Gastroesophageal sphincter (tissue), 4 donors: ENCODE measurements at regions not wholly inside any gene's neighbourhood (a gene's known extent, or its start where the extent isn't known, plus 50 kb on each side); places are given as distances from the start of the nearest gene placed in this dataset.

Experiments
- ATAC-seq: fragments of 150-250 bp; one replicate; pipeline ENCODE4 v1.9.1; 2016; ENCODE audit warnings: mild to moderate bottlenecking, moderate library complexity
- H3K27ac ChIP-seq, 4 donors: fragments of 200-600 bp; sonication (generic) in 3 of 4; 1 replicate in 3 of 4; 2 replicates in 1 of 4; pipeline ENCODE4 v1.5.1; 2016 to 2019
- H3K27me3 ChIP-seq: fragments of 200-600 bp; sonication (generic); one replicate; pipeline ENCODE4 v1.5.1; 2019
- H3K36me3 ChIP-seq, 2 donors: fragments of 200-600 bp; sonication (generic); one replicate each; pipeline ENCODE4 v1.5.1; 2019; ENCODE audit warnings: control low read depth in 1 of 2
- H3K4me1 ChIP-seq, 3 donors: fragments of 200-600 bp; sonication (generic); 1 replicate in 2 of 3; 2 replicates in 1 of 3; pipeline ENCODE4 v1.5.1; 2016 to 2019; ENCODE audit warnings: control low read depth in 2 of 3
- H3K4me3 ChIP-seq, 2 donors: fragments of 200-600 bp; sonication (generic); one replicate each; pipeline ENCODE4 v1.5.1; 2019; ENCODE audit warnings: mild to moderate bottlenecking in 1 of 2, moderate library complexity in 1 of 2
- H3K9me3 ChIP-seq, 3 donors: fragments of 200-600 bp; sonication (generic); one replicate each; pipeline ENCODE4 v1.5.1; 2017 to 2019; ENCODE audit warnings: control low read depth in 2 of 3
- EP300 ChIP-seq: sonication (generic); formaldehyde crosslinking; IDR thresholded peaks from one replicate; pipeline ENCODE4 v1.6.1; 2017; ENCODE audit warnings: antibody characterized with exemption, mild to moderate bottlenecking
- POLR2A ChIP-seq, 2 donors: fragments of 450-650 bp; IDR thresholded peaks; one replicate each; pipeline ENCODE4 v1.6.1; 2017; ENCODE audit warnings: antibody characterized with exemption in 2 of 2, mild to moderate bottlenecking in 2 of 2, moderate library complexity in 1 of 2
- POLR2AphosphoS5 ChIP-seq: sonication (generic); formaldehyde crosslinking; IDR thresholded peaks from one replicate; pipeline ENCODE4 v1.6.1; 2017; ENCODE audit warnings: antibody characterized with exemption
- WGBS, 2 donors: methylation state at CpG; one replicate each; pipeline ENCODE4 v1.1.5; 2018; ENCODE audit warnings: low coverage in 1 of 2; 5-methylcytosine and 5-hydroxymethylcytosine counted together
- TF ChIP-seq, protein P1 (sequence below), 4 experiments: fragments of 200-600 bp in 2 of 4; fragments of 450-650 bp in 2 of 4; sonication (generic) in 1 of 4; IDR thresholded peaks; one replicate each; pipeline ENCODE4 v1.5.1; 2017 to 2019; ENCODE audit warnings: antibody characterized with exemption in 4 of 4, mild to moderate bottlenecking in 2 of 4, moderate library complexity in 2 of 4

DNA sequence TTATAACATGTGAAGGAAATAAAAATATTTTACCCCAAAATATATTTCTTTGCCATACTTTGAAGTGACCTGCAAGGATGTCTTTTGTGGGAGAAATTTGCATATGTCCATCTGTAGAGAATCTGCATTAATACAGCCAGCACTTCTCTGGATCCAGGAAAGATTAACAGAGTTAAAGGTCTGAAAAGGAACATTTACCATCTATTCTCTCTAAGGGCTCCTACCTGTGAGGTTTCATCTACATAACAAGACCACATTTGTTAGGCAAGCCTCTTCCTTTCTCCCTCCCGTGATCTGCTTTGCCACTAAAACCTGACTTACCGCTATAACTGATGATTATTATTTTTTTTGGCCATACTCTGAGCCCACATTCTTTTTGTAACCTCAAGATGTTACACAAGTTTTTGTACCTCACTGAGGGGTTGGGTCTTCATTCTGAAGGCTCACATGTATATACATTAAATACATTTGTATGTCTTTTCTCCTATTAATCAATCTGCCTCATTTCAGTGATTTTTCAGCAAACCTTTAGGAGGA, 129.4 kb downstream of the AKR1D1 start:
- Histone ChIP-seq H3K9me3 (no peaks in the 10 kb centered on the region), H3K4me3 (no peak overlapping the region), H3K4me1 (no peaks in the 10 kb centered on the region), H3K36me3 (no peaks in the 10 kb centered on the region), H3K27ac (no peak overlapping the region), H3K27me3 (no peaks in the 10 kb centered on the region)
- no peak for TF ChIP-seq POLR2AphosphoS5
- TF ChIP-seq, protein P1, sequence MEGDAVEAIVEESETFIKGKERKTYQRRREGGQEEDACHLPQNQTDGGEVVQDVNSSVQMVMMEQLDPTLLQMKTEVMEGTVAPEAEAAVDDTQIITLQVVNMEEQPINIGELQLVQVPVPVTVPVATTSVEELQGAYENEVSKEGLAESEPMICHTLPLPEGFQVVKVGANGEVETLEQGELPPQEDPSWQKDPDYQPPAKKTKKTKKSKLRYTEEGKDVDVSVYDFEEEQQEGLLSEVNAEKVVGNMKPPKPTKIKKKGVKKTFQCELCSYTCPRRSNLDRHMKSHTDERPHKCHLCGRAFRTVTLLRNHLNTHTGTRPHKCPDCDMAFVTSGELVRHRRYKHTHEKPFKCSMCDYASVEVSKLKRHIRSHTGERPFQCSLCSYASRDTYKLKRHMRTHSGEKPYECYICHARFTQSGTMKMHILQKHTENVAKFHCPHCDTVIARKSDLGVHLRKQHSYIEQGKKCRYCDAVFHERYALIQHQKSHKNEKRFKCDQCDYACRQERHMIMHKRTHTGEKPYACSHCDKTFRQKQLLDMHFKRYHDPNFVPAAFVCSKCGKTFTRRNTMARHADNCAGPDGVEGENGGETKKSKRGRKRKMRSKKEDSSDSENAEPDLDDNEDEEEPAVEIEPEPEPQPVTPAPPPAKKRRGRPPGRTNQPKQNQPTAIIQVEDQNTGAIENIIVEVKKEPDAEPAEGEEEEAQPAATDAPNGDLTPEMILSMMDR (IDR thresholded peaks at IDR 0.05) = no peak
- no peak for TF ChIP-seq EP300
- TF ChIP-seq POLR2A (IDR thresholded peaks at IDR 0.05) = no peak
- no peak for ATAC-seq
- WGBS, 2 donors = 64 to 68% methylated on average over 2 of the region's 2 CpGs

GRCh38 chr7:138207555-138207971, 131.3 kb downstream of the AKR1D1 start:
- no peak for ATAC-seq
- no peaks in the 10 kb centered on the region for H3K9me3 ChIP-seq
- no peaks in the 10 kb centered on the region for H3K27me3 ChIP-seq
- no peaks in the 10 kb centered on the region for H3K36me3 ChIP-seq
- 71% methylated on average over 3 of the region's 3 CpGs for WGBS, 2 donors
- TF ChIP-seq POLR2A (IDR thresholded peaks at IDR 0.05) (no peak), POLR2AphosphoS5 (no peak)
- TF ChIP-seq, protein P1 (IDR thresholded peaks at IDR 0.05) = no peak
- no peaks in the 10 kb centered on the region for H3K4me1 ChIP-seq
- no peak overlapping the region for H3K4me3 ChIP-seq
- H3K27ac ChIP-seq = no peak overlapping the region

- H3K36me3 ChIP-seq = no peaks in the 10 kb centered on the region
- no peaks in the 10 kb centered on the region for H3K9me3 ChIP-seq
- no peaks in the 10 kb centered on the region for H3K27me3 ChIP-seq
- TF ChIP-seq EP300 (no peak), POLR2A (IDR thresholded peaks at IDR 0.05) (no peak), POLR2AphosphoS5 (no peak)
- TF ChIP-seq, protein P1 (IDR thresholded peaks at IDR 0.05) = no peak
- no peaks in the 10 kb centered on the region for H3K4me1 ChIP-seq
- WGBS, 2 donors = 71 to 75% methylated on average over 1 to 3 of the region's 3 CpGs
- no peak for ATAC-seq
- no peak overlapping the region for H3K27ac ChIP-seq
- H3K4me3 ChIP-seq = no peak overlapping the region
Measured at GRCh38 chr7:138208142-138208570, 131.9 kb downstream of the AKR1D1 start.

DNA sequence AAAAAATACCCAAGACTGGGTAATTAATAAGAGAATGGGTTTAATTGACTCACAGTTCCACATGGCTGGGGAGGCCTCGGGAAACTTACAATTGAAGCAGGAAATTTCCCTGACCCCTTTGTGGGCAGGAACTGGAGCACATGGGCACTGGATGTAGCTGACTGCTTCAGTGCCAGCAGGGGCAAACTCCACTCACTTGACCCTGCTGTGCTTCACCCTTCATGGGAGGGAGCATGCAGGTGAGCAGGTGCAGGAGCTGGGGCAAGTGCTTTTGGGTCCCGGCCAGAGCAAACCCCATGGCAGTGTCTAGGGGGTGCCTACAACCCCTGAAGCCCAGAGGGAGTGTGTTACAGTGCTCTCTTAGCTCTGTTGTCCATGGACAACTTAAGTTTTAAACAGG, 132.6 kb downstream of the AKR1D1 start:
- no peak for ATAC-seq
- no peaks in the 10 kb centered on the region for H3K36me3 ChIP-seq
- WGBS, 2 donors = 82 to 100% methylated on average over 1 of the region's 2 CpGs
- no peak overlapping the region for H3K27ac ChIP-seq
- no peaks in the 10 kb centered on the region for H3K27me3 ChIP-seq
- H3K9me3 ChIP-seq = no peaks in the 10 kb centered on the region
- TF ChIP-seq EP300 (no peak), POLR2A (IDR thresholded peaks at IDR 0.05) (no peak), POLR2AphosphoS5 (no peak)
- TF ChIP-seq, protein P1 (IDR thresholded peaks at IDR 0.05) = no peak
- no peak overlapping the region for H3K4me3 ChIP-seq
- H3K4me1 ChIP-seq = no peaks in the 10 kb centered on the region

DNA sequence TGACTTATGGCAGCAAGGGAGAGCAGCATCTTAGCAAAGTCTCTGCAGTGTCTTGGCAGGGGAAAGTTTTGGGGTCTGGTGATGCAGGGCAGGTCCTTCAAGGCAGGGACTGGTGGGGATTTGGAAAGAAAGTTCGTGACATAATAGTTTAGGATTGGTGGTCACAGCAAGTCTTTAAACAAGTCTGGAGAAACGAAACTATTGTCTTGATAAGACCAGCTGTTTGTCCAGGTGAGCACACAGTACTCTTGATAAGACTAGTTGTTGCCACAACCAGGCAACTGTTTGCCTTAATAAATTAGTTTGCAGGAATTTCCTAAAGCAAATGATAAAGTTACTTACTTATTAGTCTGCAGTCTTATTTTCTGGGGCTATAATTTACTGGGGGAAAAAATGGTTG, 136.1 kb downstream of the AKR1D1 start:
- no peak for ATAC-seq
- 35 to 57% methylated on average over 2 of the region's 2 CpGs for WGBS, 2 donors

More for the DNA sequence above, 136.1 kb downstream of the AKR1D1 start:
- TF ChIP-seq, protein P1 (IDR thresholded peaks at IDR 0.05) = no peak
- TF ChIP-seq POLR2AphosphoS5 (no peak), EP300 (no peak), POLR2A (IDR thresholded peaks at IDR 0.05) (no peak)
- Histone ChIP-seq H3K27ac (no peak overlapping the region), H3K9me3 (no peaks in the 10 kb centered on the region), H3K4me1 (no peaks in the 10 kb centered on the region), H3K36me3 (no peaks in the 10 kb centered on the region), H3K4me3 (no peak overlapping the region), H3K27me3 (no peaks in the 10 kb centered on the region)
